ENCODE measurements at regions not wholly inside any gene's neighbourhood (a gene's known extent, or its start where the extent isn't known, plus 50 kb on each side); places are given as distances from the start of the nearest gene placed in this dataset.

DNA sequence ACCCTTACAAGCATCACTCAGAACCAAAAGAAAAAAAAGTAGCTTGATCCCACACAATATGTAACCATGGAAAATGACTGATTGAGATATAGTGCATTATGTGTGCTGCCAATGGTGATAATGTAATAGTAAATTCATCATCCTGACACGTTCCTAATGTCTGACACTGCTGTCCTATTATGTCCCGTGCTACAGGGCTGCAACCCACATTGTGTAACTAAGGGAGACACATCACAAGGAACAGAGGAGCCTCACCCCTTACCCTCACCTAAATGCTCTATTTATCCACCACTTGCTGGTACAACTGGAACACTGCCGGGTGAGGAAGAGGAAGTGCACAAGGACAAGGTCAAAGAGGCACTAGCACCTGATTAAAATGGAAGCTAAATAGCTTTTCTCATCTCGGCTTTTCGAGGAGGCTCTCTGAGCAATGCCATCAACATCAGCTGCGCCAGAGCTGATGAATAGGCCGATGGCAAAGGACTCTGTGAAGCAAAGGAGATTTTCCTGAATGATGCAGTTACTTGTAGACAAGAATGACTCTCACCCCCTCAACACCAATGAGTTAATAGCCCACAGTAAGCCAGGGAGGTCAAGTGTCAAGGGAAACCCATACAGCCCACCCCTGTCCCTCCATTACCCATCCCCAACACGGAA, 181.6 kb downstream of the HNRNPD start:
- TF ChIP-seq, protein P1, sequence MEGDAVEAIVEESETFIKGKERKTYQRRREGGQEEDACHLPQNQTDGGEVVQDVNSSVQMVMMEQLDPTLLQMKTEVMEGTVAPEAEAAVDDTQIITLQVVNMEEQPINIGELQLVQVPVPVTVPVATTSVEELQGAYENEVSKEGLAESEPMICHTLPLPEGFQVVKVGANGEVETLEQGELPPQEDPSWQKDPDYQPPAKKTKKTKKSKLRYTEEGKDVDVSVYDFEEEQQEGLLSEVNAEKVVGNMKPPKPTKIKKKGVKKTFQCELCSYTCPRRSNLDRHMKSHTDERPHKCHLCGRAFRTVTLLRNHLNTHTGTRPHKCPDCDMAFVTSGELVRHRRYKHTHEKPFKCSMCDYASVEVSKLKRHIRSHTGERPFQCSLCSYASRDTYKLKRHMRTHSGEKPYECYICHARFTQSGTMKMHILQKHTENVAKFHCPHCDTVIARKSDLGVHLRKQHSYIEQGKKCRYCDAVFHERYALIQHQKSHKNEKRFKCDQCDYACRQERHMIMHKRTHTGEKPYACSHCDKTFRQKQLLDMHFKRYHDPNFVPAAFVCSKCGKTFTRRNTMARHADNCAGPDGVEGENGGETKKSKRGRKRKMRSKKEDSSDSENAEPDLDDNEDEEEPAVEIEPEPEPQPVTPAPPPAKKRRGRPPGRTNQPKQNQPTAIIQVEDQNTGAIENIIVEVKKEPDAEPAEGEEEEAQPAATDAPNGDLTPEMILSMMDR (IDR thresholded peaks at IDR 0.05; ENCODE audit: unreplicated experiment): no peak
- Mint-ChIP-seq H3K36me3 (no peaks in the 10 kb centered on the region), H3K27me3 (ENCODE audit: low read depth) (peaks cover 16% of the 10 kb centered on the region), H3K4me3 (no peak overlapping the region), H3K27ac (no peak overlapping the region), H3K4me1 (no peaks in the 10 kb centered on the region), H3K9me3 (no peaks in the 10 kb centered on the region)
- no peak for DNase-seq (ENCODE audit: low spot score in 2 of 2, unreplicated experiment in 2 of 2)

DNA sequence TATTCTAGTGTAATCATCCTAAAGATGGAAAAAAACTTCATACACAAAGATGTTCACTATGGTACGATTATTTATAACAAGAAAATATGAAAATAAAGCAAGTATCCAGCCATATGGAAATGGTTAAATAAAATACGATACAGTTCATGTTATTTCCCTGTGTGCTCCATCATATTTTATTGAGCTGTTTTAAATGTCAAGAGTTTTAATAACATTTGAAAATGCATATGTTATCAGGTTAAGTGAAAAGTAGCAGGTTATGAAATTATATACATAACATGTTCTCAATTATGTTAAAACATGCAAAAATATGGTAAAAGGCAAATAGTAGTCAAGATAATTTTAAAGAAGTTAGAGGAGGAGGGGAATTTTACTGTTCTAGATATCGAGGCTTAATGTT, 192.0 kb downstream of the HNRNPD start:
- H3K27me3 Mint-ChIP-seq (ENCODE audit: low read depth): peaks cover 54% of the 10 kb centered on the region
- H3K27ac Mint-ChIP-seq: no peak overlapping the region
- DNase-seq (ENCODE audit: low spot score in 2 of 2, unreplicated experiment in 2 of 2): no peak
- H3K36me3 Mint-ChIP-seq: no peaks in the 10 kb centered on the region
- H3K9me3 Mint-ChIP-seq: peaks cover 4% of the 10 kb centered on the region
- TF ChIP-seq, protein P1 (IDR thresholded peaks at IDR 0.05; ENCODE audit: unreplicated experiment): no peak
- H3K4me1 Mint-ChIP-seq: no peaks in the 10 kb centered on the region
- H3K4me3 Mint-ChIP-seq: no peak overlapping the region

DNA sequence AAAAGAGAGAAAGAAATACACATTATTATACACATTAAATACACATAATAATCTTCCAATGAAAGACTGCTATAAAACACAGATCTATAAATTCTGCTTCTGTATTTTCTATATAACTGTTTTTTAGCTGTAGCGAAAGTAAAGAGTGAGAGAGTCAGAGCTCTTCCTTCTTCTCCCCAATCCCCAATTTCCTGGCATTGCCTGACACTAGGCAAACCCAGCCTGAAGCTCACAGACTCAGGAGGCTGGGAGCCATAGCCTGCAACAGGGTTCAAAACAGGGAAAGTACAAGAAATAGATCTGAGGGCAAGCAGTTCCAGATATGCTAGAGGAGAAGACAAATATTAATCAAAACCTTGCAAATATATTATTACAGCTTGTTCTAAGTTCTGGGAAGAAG, 201.6 kb downstream of the HNRNPD start:
- no peak overlapping the region for H3K27ac Mint-ChIP-seq
- no peak overlapping the region for H3K4me3 Mint-ChIP-seq
- peaks cover 12% of the 10 kb centered on the region for H3K27me3 Mint-ChIP-seq (ENCODE audit: low read depth)
- no peak for DNase-seq (ENCODE audit: low spot score in 2 of 2, unreplicated experiment in 2 of 2)
- TF ChIP-seq, protein P1 (IDR thresholded peaks at IDR 0.05; ENCODE audit: unreplicated experiment): no peak
- no peaks in the 10 kb centered on the region for H3K36me3 Mint-ChIP-seq
- H3K4me1 Mint-ChIP-seq: no peaks in the 10 kb centered on the region
- peaks cover 16% of the 10 kb centered on the region for H3K9me3 Mint-ChIP-seq

DNA sequence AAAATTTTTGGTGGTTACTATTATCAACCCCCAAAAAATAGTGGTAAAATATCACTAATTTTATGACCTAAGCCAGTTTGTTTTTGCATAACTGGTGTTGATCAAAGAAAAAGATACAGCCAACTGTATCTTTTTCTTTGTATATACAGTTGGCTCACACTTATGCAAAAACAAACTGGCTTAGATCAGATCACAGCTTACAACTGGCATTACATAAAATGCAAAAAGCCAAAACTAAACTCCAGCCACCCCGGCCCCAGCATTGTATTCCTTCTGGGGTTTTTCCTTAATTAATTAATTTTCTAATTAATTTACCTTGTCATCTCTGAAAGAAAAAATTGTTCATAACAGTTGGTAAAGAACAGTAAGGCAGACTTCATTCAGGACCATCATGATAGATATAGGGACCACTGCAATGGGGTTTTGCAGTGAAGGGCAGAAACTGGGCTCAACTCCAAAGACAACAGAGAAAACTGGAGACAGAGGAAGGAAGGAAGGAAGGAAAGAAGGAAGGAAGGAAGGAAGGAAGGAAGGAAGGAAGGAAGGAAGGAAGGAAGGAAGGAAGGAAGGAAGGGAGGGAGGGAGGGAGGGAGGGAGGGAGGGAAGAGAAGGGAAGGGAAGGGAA, 202.1 kb downstream of the HNRNPD start:
- Mint-ChIP-seq H3K36me3 (no peaks in the 10 kb centered on the region), H3K4me1 (no peaks in the 10 kb centered on the region), H3K27me3 (ENCODE audit: low read depth) (peaks cover 10% of the 10 kb centered on the region), H3K4me3 (no peak overlapping the region), H3K27ac (no peak overlapping the region), H3K9me3 (peaks cover 16% of the 10 kb centered on the region)
- no peak for DNase-seq (ENCODE audit: low spot score in 2 of 2, unreplicated experiment in 2 of 2)
- TF ChIP-seq, protein P1 (IDR thresholded peaks at IDR 0.05; ENCODE audit: unreplicated experiment): no peak

DNA sequence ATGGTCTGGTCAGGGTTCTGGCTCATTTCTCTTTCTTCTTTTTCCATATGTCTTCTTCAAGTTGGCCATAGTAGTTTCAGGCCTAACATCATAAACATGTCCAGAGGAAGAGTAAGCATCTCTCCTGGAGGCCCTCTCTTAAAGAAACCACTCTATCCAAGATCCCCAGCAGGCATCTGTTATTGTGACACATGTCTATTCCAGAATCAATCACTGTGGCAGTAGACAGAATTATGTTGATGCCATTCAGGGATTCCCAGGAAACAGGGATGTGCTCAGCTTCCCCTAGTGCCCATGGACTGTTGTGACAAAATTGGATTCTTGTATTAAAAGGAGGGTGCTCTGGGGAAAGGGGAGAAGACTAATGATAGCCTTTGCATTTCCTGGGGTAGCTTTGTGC, 224.0 kb downstream of the HNRNPD start:
- Mint-ChIP-seq H3K27ac (no peak overlapping the region), H3K9me3 (peaks cover 16% of the 10 kb centered on the region), H3K4me3 (no peak overlapping the region), H3K36me3 (no peaks in the 10 kb centered on the region), H3K27me3 (ENCODE audit: low read depth) (peaks cover 14% of the 10 kb centered on the region), H3K4me1 (no peaks in the 10 kb centered on the region)
- no peak for DNase-seq (ENCODE audit: low spot score in 2 of 2, unreplicated experiment in 2 of 2)
- TF ChIP-seq, protein P1 (IDR thresholded peaks at IDR 0.05; ENCODE audit: unreplicated experiment): no peak
